ENCODE measurements at regions not wholly inside any gene's neighbourhood (a gene's known extent, or its start where the extent isn't known, plus 50 kb on each side); places are given as distances from the start of the nearest gene placed in this dataset.

- TF ChIP-seq USF2 (IDR thresholded peaks at IDR 0.05; ENCODE audit: low read depth, low read length) (no peak), CTCF (conservative IDR thresholded peaks at IDR 0.05; ENCODE audit: low read depth, low read length) (no peak), FOS (IDR thresholded peaks at IDR 0.05; ENCODE audit: low read depth, low read length) (no peak), SMC3 (IDR thresholded peaks at IDR 0.05; ENCODE audit: low read depth, low read length) (no peak), POLR2A (IDR thresholded peaks at IDR 0.05; ENCODE audit: low read depth, low read length) (no peak), CHD1 (IDR thresholded peaks at IDR 0.05; ENCODE audit: low read depth, low read length) (no peak), MXI1 (IDR thresholded peaks at IDR 0.05; ENCODE audit: borderline replicate concordance, low read depth, low read length) (no peak), RAD21 (IDR thresholded peaks at IDR 0.05; ENCODE audit: low read length) (no peak), RFX5 (IDR thresholded peaks at IDR 0.05; ENCODE audit: low read depth, low read length) (no peak), ELK1 (IDR thresholded peaks at IDR 0.05; ENCODE audit: borderline replicate concordance, low read depth, low read length) (no peak)
Measured at GRCh38 chr21:24897883-24898282, 709.4 kb downstream of the MRPL39 start.

All from IMR-90 (cell line).